SK-N-SH (cell line): ENCODE measurements at regions not wholly inside any gene's neighbourhood (a gene's known extent, or its start where the extent isn't known, plus 50 kb on each side); places are given as distances from the start of the nearest gene placed in this dataset.

Experiments
- CTCF ChIA-PET: fragments of 300-600, 350-600 bp; formaldehyde crosslinking; extraction: SDS; loops from one replicate; lab custom pipeline; 2021; lab: Yijun Ruan, JAX
- POLR2A ChIA-PET: fragments of 350-600 bp; sonication (Branson Sonifier 250); formaldehyde crosslinking; extraction: SDS; loops from one replicate; lab custom pipeline; 2020; ENCODE audit warnings: antibody characterized with exemption, inconsistent platforms; lab: Yijun Ruan, JAX
- DNase-seq: peaks from one replicate; pipeline ENCODE4 v3.0.0; 2012
- H2AFZ ChIP-seq: fragments of 200-600 bp; sonication (generic); 2 replicates; pipeline ENCODE4 v1.8.1; 2016; ENCODE audit warnings: antibody characterized with exemption, mild to moderate bottlenecking, low read depth
- H3F3A ChIP-seq: fragments of 200-600 bp; sonication (generic); replicated peaks from 2 replicates; pipeline ENCODE3; 2016; ENCODE audit warnings: antibody characterized with exemption, mild to moderate bottlenecking; ENCODE audit not compliant: insufficient read depth
- H3K27ac ChIP-seq, 2 experiments: fragments of 200-500 bp in 1 of 2; fragments of 200-600 bp in 1 of 2; sonication (Bioruptor generic) in 1 of 2; sonication (generic), shearing (Covaris generic) in 1 of 2; 2 replicates each; pipeline versions ENCODE4 v1.5.1 to v1.6.1; 2014 to 2016; ENCODE audit warnings: low read depth in 2 of 2, inconsistent platforms in 1 of 2, low read length in 1 of 2, mild to moderate bottlenecking in 1 of 2, mixed read lengths in 1 of 2
- H3K27me3 ChIP-seq: fragments of 200-600 bp; sonication (generic), shearing (Covaris generic); 2 replicates; pipeline ENCODE4 v1.6.1; 2016; ENCODE audit warnings: mixed run types; ENCODE audit not compliant: insufficient read depth
- H3K36me3 ChIP-seq, 2 experiments: fragments of 200-500 bp in 1 of 2; fragments of 200-600 bp in 1 of 2; sonication (Bioruptor generic) in 1 of 2; sonication (generic) in 1 of 2; replicated peaks in 1 of 2; 2 replicates each; pipeline versions ENCODE3 to v1.5.1; 2014 to 2016; ENCODE audit warnings: low read length in 1 of 2, mild to moderate bottlenecking in 1 of 2; ENCODE audit not compliant: insufficient read depth in 2 of 2, control insufficient read depth in 1 of 2
- H3K4me1 ChIP-seq, 2 experiments: fragments of 200-500 bp in 1 of 2; fragments of 200-600 bp in 1 of 2; sonication (Bioruptor generic) in 1 of 2; sonication (generic), shearing (Covaris generic) in 1 of 2; 2 replicates each; pipeline versions ENCODE4 v1.5.1 to v1.6.1; 2014 to 2016; ENCODE audit warnings: low read depth in 1 of 2, low read length in 1 of 2, mixed run types in 1 of 2; ENCODE audit not compliant: insufficient read depth in 2 of 2, control insufficient read depth in 1 of 2
- H3K4me2 ChIP-seq: fragments of 200-600 bp; sonication (generic), shearing (Covaris generic); 2 replicates; pipeline ENCODE4 v1.6.1; 2017; ENCODE audit warnings: mixed run types
- H3K4me3 ChIP-seq, 2 experiments: fragments of 200-500 bp in 1 of 2; fragments of 200-600 bp in 1 of 2; sonication (Bioruptor generic) in 1 of 2; sonication (generic), shearing (Covaris generic) in 1 of 2; 2 replicates each; pipeline versions ENCODE4 v1.5.1 to v1.8.1; 2014 to 2016; ENCODE audit warnings: low read depth in 2 of 2, inconsistent platforms in 1 of 2, low read length in 1 of 2, mild to moderate bottlenecking in 1 of 2, mixed read lengths in 1 of 2, moderate library complexity in 1 of 2
- H3K79me2 ChIP-seq: fragments of 200-600 bp; sonication (generic); 2 replicates; pipeline ENCODE4 v1.8.1; 2017; ENCODE audit warnings: mild to moderate bottlenecking; ENCODE audit not compliant: insufficient read depth
- H3K9ac ChIP-seq: fragments of 200-600 bp; sonication (generic); 2 replicates; pipeline ENCODE4 v1.6.1; 2017; ENCODE audit warnings: mixed run types
- H3K9me2 ChIP-seq: fragments of 200-600 bp; sonication (generic); 2 replicates; pipeline ENCODE4 v1.6.1; 2017; ENCODE audit warnings: mixed run types
- H3K9me3 ChIP-seq: fragments of 200-600 bp; sonication (generic); 2 replicates; pipeline ENCODE4 v1.6.1; 2017; ENCODE audit warnings: mixed run types, mild to moderate bottlenecking, moderate library complexity
- H4K20me1 ChIP-seq: fragments of 200-600 bp; sonication (generic); 2 replicates; pipeline ENCODE4 v1.6.1; 2017; ENCODE audit warnings: mild to moderate bottlenecking, mixed run types; ENCODE audit not compliant: insufficient read depth
- CHD2 ChIP-seq: fragments of 150-350 bp; IDR thresholded peaks from 2 replicates; pipeline ENCODE4 v1.6.1; 2018; ENCODE audit warnings: low read length; ENCODE audit not compliant: partially characterized antibody
- CTCF ChIP-seq: fragments of 200-600 bp; sonication (generic); IDR thresholded peaks from 2 replicates; pipeline ENCODE4 v1.6.1; 2017; ENCODE audit warnings: antibody characterized with exemption, mild to moderate bottlenecking, moderate library complexity
- FOXM1 ChIP-seq: IDR thresholded peaks from 2 replicates; pipeline ENCODE4 v1.4.0; 2012; ENCODE audit warnings: low read depth, mild to moderate bottlenecking
- GABPA ChIP-seq: IDR thresholded peaks from 2 replicates; pipeline ENCODE4 v1.4.0; 2012; ENCODE audit warnings: low read depth, mild to moderate bottlenecking
- GATA2 ChIP-seq: sonication (generic); formaldehyde crosslinking; IDR thresholded peaks from 2 replicates; pipeline ENCODE4 v1.5.0; 2020; ENCODE audit warnings: mild to moderate bottlenecking, missing genetic modification reagents
- JUND ChIP-seq: IDR thresholded peaks from 2 replicates; pipeline ENCODE4 v1.4.0; 2012
- MEF2A ChIP-seq: IDR thresholded peaks from 2 replicates; pipeline ENCODE4 v1.4.0; 2012; ENCODE audit warnings: low read depth, borderline replicate concordance
- NFIC ChIP-seq: IDR thresholded peaks from 2 replicates; pipeline ENCODE4 v1.4.0; 2012; ENCODE audit warnings: borderline replicate concordance
- NRF1 ChIP-seq: IDR thresholded peaks from 2 replicates; pipeline ENCODE4 v1.6.1; 2012; ENCODE audit warnings: low read depth, mild to moderate bottlenecking, low read length
- PBX3 ChIP-seq: IDR thresholded peaks from 2 replicates; pipeline ENCODE4; 2012
- RAD21 ChIP-seq: IDR thresholded peaks from 2 replicates; pipeline ENCODE4 v1.6.1; 2012; ENCODE audit warnings: mild to moderate bottlenecking, low read length
- RFX5 ChIP-seq: IDR thresholded peaks from 2 replicates; pipeline ENCODE4 v1.6.1; 2012; ENCODE audit warnings: mild to moderate bottlenecking, improper control_type of control experiment, low read length
- SMC3 ChIP-seq: IDR thresholded peaks from 2 replicates; pipeline ENCODE4 v1.6.1; 2012; ENCODE audit warnings: low read depth, low read length, improper control_type of control experiment
- TCF12 ChIP-seq: IDR thresholded peaks from 2 replicates; pipeline ENCODE4 v1.4.0; 2012
- TEAD4 ChIP-seq: IDR thresholded peaks from 2 replicates; pipeline ENCODE4 v1.4.0; 2012; ENCODE audit warnings: mild to moderate bottlenecking, borderline replicate concordance; ENCODE audit not compliant: insufficient read depth
- ZBTB33 ChIP-seq: IDR thresholded peaks from 2 replicates; pipeline ENCODE4 v1.4.0; 2012; ENCODE audit warnings: low read depth, borderline replicate concordance
- WGBS: methylation state at CpG from one replicate; pipeline ENCODE4 v1.1.6; 2017; ENCODE audit warnings: low lambda C conversion rate; 5-methylcytosine and 5-hydroxymethylcytosine counted together
- TF ChIP-seq, protein P1 (sequence below): fragments of 150-350 bp; IDR thresholded peaks from 2 replicates; pipeline ENCODE4 v1.6.1; 2017; ENCODE audit warnings: antibody characterized with exemption, low read length, low read depth, borderline replicate concordance
- TF ChIP-seq, protein P2 (sequence below): IDR thresholded peaks from 2 replicates; pipeline ENCODE4 v1.4.0; 2012; ENCODE audit warnings: low read depth

DNA sequence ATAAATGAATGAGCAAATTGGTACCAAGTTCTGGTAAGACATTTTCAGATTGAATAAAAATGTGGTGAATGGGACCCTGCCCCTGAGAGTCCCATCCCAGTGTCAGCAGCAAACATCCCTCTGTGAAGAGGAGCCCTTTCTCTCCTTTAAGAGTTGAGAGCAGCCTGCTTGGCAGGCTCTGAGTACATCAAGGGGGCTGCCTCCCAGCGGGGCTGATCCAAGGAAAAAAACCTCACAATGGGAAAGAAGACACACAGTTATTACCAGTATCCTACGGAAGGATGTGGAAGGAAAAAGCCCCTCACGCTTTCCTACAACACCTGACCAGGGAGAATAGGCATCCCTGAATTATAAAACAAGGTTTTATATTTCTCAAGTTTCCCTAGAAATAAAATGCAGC is 293.8 kb upstream of the B3GAT1 start:
- TF ChIP-seq FOXM1 (no peak), GATA2 (CRISPR knock-in tag) (no peak), CHD2 (no peak), MEF2A (no peak), RFX5 (no peak), GABPA (no peak), RAD21 (no peak), JUND (no peak), SMC3 (no peak), ZBTB33 (no peak), TCF12 (no peak)
- TF ChIP-seq, protein P1, sequence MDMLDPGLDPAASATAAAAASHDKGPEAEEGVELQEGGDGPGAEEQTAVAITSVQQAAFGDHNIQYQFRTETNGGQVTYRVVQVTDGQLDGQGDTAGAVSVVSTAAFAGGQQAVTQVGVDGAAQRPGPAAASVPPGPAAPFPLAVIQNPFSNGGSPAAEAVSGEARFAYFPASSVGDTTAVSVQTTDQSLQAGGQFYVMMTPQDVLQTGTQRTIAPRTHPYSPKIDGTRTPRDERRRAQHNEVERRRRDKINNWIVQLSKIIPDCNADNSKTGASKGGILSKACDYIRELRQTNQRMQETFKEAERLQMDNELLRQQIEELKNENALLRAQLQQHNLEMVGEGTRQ: no peak
- H3K4me2 ChIP-seq: no peak overlapping the region
- H4K20me1 ChIP-seq: no peaks in the 10 kb centered on the region
- H3K36me3 ChIP-seq: no peaks in the 10 kb centered on the region
- no peaks in the 10 kb centered on the region for H3F3A ChIP-seq
- POLR2A ChIA-PET: no interaction called here
- CTCF ChIA-PET: no interaction called here
- no peaks in the 10 kb centered on the region for H3K9me2 ChIP-seq
- H3K27ac ChIP-seq: no peak overlapping the region
- no peak overlapping the region for H2AFZ ChIP-seq
- H3K27me3 ChIP-seq: no peaks in the 10 kb centered on the region
- H3K9ac ChIP-seq: no peak overlapping the region
- no peaks in the 10 kb centered on the region for H3K4me1 ChIP-seq
- H3K9me3 ChIP-seq: no peaks in the 10 kb centered on the region
- H3K4me3 ChIP-seq: no peak overlapping the region
- H3K79me2 ChIP-seq: no peaks in the 10 kb centered on the region
- no peak for DNase-seq
- 11% methylated on average over 2 of the region's 3 CpGs for WGBS

GRCh38 chr11:134702827-134703226 is 290.8 kb upstream of the B3GAT1 start:
- Histone ChIP-seq H3K27me3 (no peaks in the 10 kb centered on the region), H3K79me2 (no peaks in the 10 kb centered on the region), H2AFZ (no peak overlapping the region), H3K36me3 (no peaks in the 10 kb centered on the region), H3K4me2 (no peak overlapping the region), H4K20me1 (no peaks in the 10 kb centered on the region), H3K4me1 (no peaks in the 10 kb centered on the region), H3F3A (no peaks in the 10 kb centered on the region), H3K4me3 (no peak overlapping the region), H3K9me3 (no peaks in the 10 kb centered on the region), H3K27ac (no peak overlapping the region), H3K9ac (no peak overlapping the region), H3K9me2 (no peaks in the 10 kb centered on the region)
- CTCF ChIA-PET: no interaction called here
- POLR2A ChIA-PET: no interaction called here
- DNase-seq: no peak
- 30% methylated on average over 3 of the region's 5 CpGs for WGBS
- TF ChIP-seq PBX3 (no peak), SMC3 (no peak), NFIC (no peak), ZBTB33 (no peak), RFX5 (no peak), TEAD4 (no peak), CTCF (no peak), NRF1 (no peak), FOXM1 (no peak)
- TF ChIP-seq, protein P2, sequence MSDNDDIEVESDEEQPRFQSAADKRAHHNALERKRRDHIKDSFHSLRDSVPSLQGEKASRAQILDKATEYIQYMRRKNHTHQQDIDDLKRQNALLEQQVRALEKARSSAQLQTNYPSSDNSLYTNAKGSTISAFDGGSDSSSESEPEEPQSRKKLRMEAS: no peak
